ENCODE measurements at regions not wholly inside any gene's neighbourhood (a gene's known extent, or its start where the extent isn't known, plus 50 kb on each side); places are given as distances from the start of the nearest gene placed in this dataset.

DNA sequence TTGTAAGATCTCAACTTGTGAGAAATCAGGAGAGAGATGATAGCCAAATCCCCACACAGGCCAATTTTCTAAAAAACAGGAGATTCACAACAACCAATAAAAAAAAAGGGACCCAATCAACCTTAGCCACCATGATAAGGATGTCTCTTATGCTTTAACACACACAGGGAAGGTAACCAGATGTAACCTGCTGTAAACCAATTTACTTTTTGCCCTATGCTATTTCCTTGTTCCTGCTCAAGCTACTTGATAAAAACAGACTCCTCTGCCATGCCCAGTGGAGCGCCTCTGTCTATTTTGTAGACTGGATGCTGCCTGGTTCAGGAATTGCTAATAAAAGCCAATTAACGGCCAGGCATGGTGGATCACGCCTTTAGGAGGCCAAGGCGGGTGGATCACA lies 123.5 kb upstream of the NPVF start:
- TF ChIP-seq, protein P1, sequence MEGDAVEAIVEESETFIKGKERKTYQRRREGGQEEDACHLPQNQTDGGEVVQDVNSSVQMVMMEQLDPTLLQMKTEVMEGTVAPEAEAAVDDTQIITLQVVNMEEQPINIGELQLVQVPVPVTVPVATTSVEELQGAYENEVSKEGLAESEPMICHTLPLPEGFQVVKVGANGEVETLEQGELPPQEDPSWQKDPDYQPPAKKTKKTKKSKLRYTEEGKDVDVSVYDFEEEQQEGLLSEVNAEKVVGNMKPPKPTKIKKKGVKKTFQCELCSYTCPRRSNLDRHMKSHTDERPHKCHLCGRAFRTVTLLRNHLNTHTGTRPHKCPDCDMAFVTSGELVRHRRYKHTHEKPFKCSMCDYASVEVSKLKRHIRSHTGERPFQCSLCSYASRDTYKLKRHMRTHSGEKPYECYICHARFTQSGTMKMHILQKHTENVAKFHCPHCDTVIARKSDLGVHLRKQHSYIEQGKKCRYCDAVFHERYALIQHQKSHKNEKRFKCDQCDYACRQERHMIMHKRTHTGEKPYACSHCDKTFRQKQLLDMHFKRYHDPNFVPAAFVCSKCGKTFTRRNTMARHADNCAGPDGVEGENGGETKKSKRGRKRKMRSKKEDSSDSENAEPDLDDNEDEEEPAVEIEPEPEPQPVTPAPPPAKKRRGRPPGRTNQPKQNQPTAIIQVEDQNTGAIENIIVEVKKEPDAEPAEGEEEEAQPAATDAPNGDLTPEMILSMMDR (IDR thresholded peaks at IDR 0.05) = no peak
- no peak for TF ChIP-seq POLR2A (IDR thresholded peaks at IDR 0.05)
